ENCODE measurements at regions not wholly inside any gene's neighbourhood (a gene's known extent, or its start where the extent isn't known, plus 50 kb on each side); places are given as distances from the start of the nearest gene placed in this dataset.

- H2AFZ ChIP-seq (ENCODE audit: low read depth, low read length, severe bottlenecking), result no peak overlapping the region
- no peak overlapping the region for H3K27ac ChIP-seq (ENCODE audit: low read depth, low read length)
- H3F3A ChIP-seq (ENCODE audit: insufficient read depth), result no peaks in the 10 kb centered on the region
- H3K4me3 ChIP-seq (ENCODE audit: insufficient read depth, low read length, poor library complexity, severe bottlenecking), result no peak overlapping the region
- H3K4me2 ChIP-seq (ENCODE audit: low read depth, low read length, poor library complexity, severe bottlenecking), result no peak overlapping the region
- no peaks in the 10 kb centered on the region for H3K9me2 ChIP-seq (replicated peaks; ENCODE audit: insufficient read depth, low read length)
- TF ChIP-seq EZH2phosphoT487 (conservative IDR thresholded peaks at IDR 0.05; ENCODE audit: low read length) (no peak), CTCF (IDR thresholded peaks at IDR 0.05; ENCODE audit: insufficient read depth, low read length, poor library complexity, severe bottlenecking) (no peak)
- no peaks in the 10 kb centered on the region for H3K9me3 ChIP-seq (ENCODE audit: insufficient read depth, low read length)
- no peaks in the 10 kb centered on the region for H3K79me2 ChIP-seq (ENCODE audit: insufficient read depth, low read length)
- no peaks in the 10 kb centered on the region for H4K20me1 ChIP-seq (ENCODE audit: low read depth, low read length)
- H3K36me3 ChIP-seq (ENCODE audit: low read length), result no peaks in the 10 kb centered on the region
- H3K27me3 ChIP-seq (ENCODE audit: low read length), result no peaks in the 10 kb centered on the region
- no peak overlapping the region for H3K9ac ChIP-seq (ENCODE audit: low read length)
Measured at GRCh38 chr10:31187182-31187581, 131.8 kb upstream of the ZEB1 start.

GRCh38 chr10:31187607-31188210 lies 131.3 kb upstream of the ZEB1 start:
- Histone ChIP-seq H3K27ac (ENCODE audit: low read depth, low read length) (no peak overlapping the region), H3K4me3 (ENCODE audit: insufficient read depth, low read length, poor library complexity, severe bottlenecking) (no peak overlapping the region), H2AFZ (ENCODE audit: low read depth, low read length, severe bottlenecking) (no peak overlapping the region), H3K9ac (ENCODE audit: low read length) (no peak overlapping the region), H3K79me2 (ENCODE audit: insufficient read depth, low read length) (no peaks in the 10 kb centered on the region), H3F3A (ENCODE audit: insufficient read depth) (no peaks in the 10 kb centered on the region), H4K20me1 (ENCODE audit: low read depth, low read length) (no peaks in the 10 kb centered on the region), H3K4me2 (ENCODE audit: low read depth, low read length, poor library complexity, severe bottlenecking) (no peak overlapping the region), H3K9me3 (ENCODE audit: insufficient read depth, low read length) (no peaks in the 10 kb centered on the region), H3K36me3 (ENCODE audit: low read length) (no peaks in the 10 kb centered on the region), H3K9me2 (replicated peaks; ENCODE audit: insufficient read depth, low read length) (no peaks in the 10 kb centered on the region), H3K27me3 (ENCODE audit: low read length) (no peaks in the 10 kb centered on the region)
- TF ChIP-seq EZH2phosphoT487 (conservative IDR thresholded peaks at IDR 0.05; ENCODE audit: low read length) (no peak), CTCF (IDR thresholded peaks at IDR 0.05; ENCODE audit: insufficient read depth, low read length, poor library complexity, severe bottlenecking) (no peak)

GRCh38 chr10:31188792-31189406 lies 130.1 kb upstream of the ZEB1 start:
- Histone ChIP-seq H3K27me3 (ENCODE audit: low read length) (no peaks in the 10 kb centered on the region), H3K9me2 (replicated peaks; ENCODE audit: insufficient read depth, low read length) (no peaks in the 10 kb centered on the region), H3K36me3 (ENCODE audit: low read length) (no peaks in the 10 kb centered on the region), H3K9ac (ENCODE audit: low read length) (no peak overlapping the region), H4K20me1 (ENCODE audit: low read depth, low read length) (no peaks in the 10 kb centered on the region), H3K4me2 (ENCODE audit: low read depth, low read length, poor library complexity, severe bottlenecking) (no peak overlapping the region), H3K4me3 (ENCODE audit: insufficient read depth, low read length, poor library complexity, severe bottlenecking) (no peak overlapping the region), H3K9me3 (ENCODE audit: insufficient read depth, low read length) (no peaks in the 10 kb centered on the region), H3F3A (ENCODE audit: insufficient read depth) (no peaks in the 10 kb centered on the region), H2AFZ (ENCODE audit: low read depth, low read length, severe bottlenecking) (no peak overlapping the region), H3K79me2 (ENCODE audit: insufficient read depth, low read length) (no peaks in the 10 kb centered on the region), H3K27ac (ENCODE audit: low read depth, low read length) (no peak overlapping the region)
- no peak for TF ChIP-seq CTCF (IDR thresholded peaks at IDR 0.05; ENCODE audit: insufficient read depth, low read length, poor library complexity, severe bottlenecking)
- TF ChIP-seq EZH2phosphoT487 (conservative IDR thresholded peaks at IDR 0.05; ENCODE audit: low read length), result no peak

All from SU-DHL-6 (cell line).